ENCODE measurements at regions not wholly inside any gene's neighbourhood (a gene's known extent, or its start where the extent isn't known, plus 50 kb on each side); places are given as distances from the start of the nearest gene placed in this dataset.

GRCh38 chr12:92464911-92465310 is 237.9 kb upstream of the PLEKHG7 start:
- no peak overlapping the region for H3K27ac ChIP-seq
- H3K27me3 ChIP-seq = no peaks in the 10 kb centered on the region
- no peaks in the 10 kb centered on the region for H3K36me3 ChIP-seq
- no peak for TF ChIP-seq POLR2A (IDR thresholded peaks at IDR 0.05)
- no peak for TF ChIP-seq CTCF (IDR thresholded peaks at IDR 0.05)
- TF ChIP-seq POLR2AphosphoS5 (IDR thresholded peaks at IDR 0.05; ENCODE audit: insufficient read depth in 1 of 2, low read depth in 1 of 2) = no peak
- H3K4me3 ChIP-seq = no peak overlapping the region
- no peaks in the 10 kb centered on the region for H3K9me3 ChIP-seq
- H3K4me1 ChIP-seq = peaks cover 2% of the 10 kb centered on the region
- intact Hi-C loops (cut with DNase I) = no loop called here
- no peak for DNase-seq (ENCODE audit: extremely low spot score in 2 of 2)

GRCh38 chr12:92463171-92463570 is 239.6 kb upstream of the PLEKHG7 start:
- Histone ChIP-seq H3K36me3 (no peaks in the 10 kb centered on the region), H3K4me1 (no peaks in the 10 kb centered on the region), H3K9me3 (no peaks in the 10 kb centered on the region), H3K4me3 (no peak overlapping the region), H3K27ac (no peak overlapping the region), H3K27me3 (no peaks in the 10 kb centered on the region)
- intact Hi-C loops (cut with DNase I) = no loop called here
- DNase-seq (ENCODE audit: extremely low spot score in 2 of 2) = no peak
- TF ChIP-seq POLR2AphosphoS5 (IDR thresholded peaks at IDR 0.05; ENCODE audit: insufficient read depth in 1 of 2, low read depth in 1 of 2) (no peak), POLR2A (IDR thresholded peaks at IDR 0.05) (no peak), CTCF (IDR thresholded peaks at IDR 0.05) (no peak)

GRCh38 chr12:92462527-92462926 is 240.3 kb upstream of the PLEKHG7 start:
- Histone ChIP-seq H3K27ac (no peak overlapping the region), H3K4me3 (no peak overlapping the region), H3K4me1 (no peaks in the 10 kb centered on the region), H3K36me3 (no peaks in the 10 kb centered on the region), H3K27me3 (no peaks in the 10 kb centered on the region), H3K9me3 (no peaks in the 10 kb centered on the region)
- DNase-seq (ENCODE audit: extremely low spot score in 2 of 2) = no peak
- intact Hi-C loops (cut with DNase I) = no loop called here
- TF ChIP-seq CTCF (IDR thresholded peaks at IDR 0.05) (no peak), POLR2A (IDR thresholded peaks at IDR 0.05) (no peak), POLR2AphosphoS5 (IDR thresholded peaks at IDR 0.05; ENCODE audit: insufficient read depth in 1 of 2, low read depth in 1 of 2) (no peak)

GRCh38 chr12:92462049-92462448 is 240.7 kb upstream of the PLEKHG7 start:
- DNase-seq (ENCODE audit: extremely low spot score in 2 of 2) = no peak
- Histone ChIP-seq H3K9me3 (no peaks in the 10 kb centered on the region), H3K27me3 (no peaks in the 10 kb centered on the region), H3K27ac (no peak overlapping the region), H3K4me3 (no peak overlapping the region), H3K4me1 (no peaks in the 10 kb centered on the region), H3K36me3 (no peaks in the 10 kb centered on the region)
- intact Hi-C loops (cut with DNase I) = no loop called here
- TF ChIP-seq POLR2A (IDR thresholded peaks at IDR 0.05) = no peak
- no peak for TF ChIP-seq POLR2AphosphoS5 (IDR thresholded peaks at IDR 0.05; ENCODE audit: insufficient read depth in 1 of 2, low read depth in 1 of 2)
- no peak for TF ChIP-seq CTCF (IDR thresholded peaks at IDR 0.05)

GRCh38 chr12:92459850-92460249 is 242.9 kb upstream of the PLEKHG7 start:
- no peak overlapping the region for H3K4me3 ChIP-seq
- intact Hi-C loops (cut with DNase I) = no loop called here
- no peak for TF ChIP-seq POLR2A (IDR thresholded peaks at IDR 0.05)
- TF ChIP-seq CTCF (IDR thresholded peaks at IDR 0.05) = no peak
- TF ChIP-seq POLR2AphosphoS5 (IDR thresholded peaks at IDR 0.05; ENCODE audit: insufficient read depth in 1 of 2, low read depth in 1 of 2) = no peak
- H3K9me3 ChIP-seq = no peaks in the 10 kb centered on the region
- no peaks in the 10 kb centered on the region for H3K4me1 ChIP-seq
- no peaks in the 10 kb centered on the region for H3K36me3 ChIP-seq
- H3K27me3 ChIP-seq = no peaks in the 10 kb centered on the region
- H3K27ac ChIP-seq = no peak overlapping the region
- DNase-seq (ENCODE audit: extremely low spot score in 2 of 2) = no peak
